HCT116 (cell line): ENCODE measurements at regions not wholly inside any gene's neighbourhood (a gene's known extent, or its start where the extent isn't known, plus 50 kb on each side); places are given as distances from the start of the nearest gene placed in this dataset.

Experiments used
- ATAC-seq: fragments of 200-7000 bp; cut with Tn5 transposase; 2 replicates; pipeline ENCODE4 v1.9.1; 2020; ENCODE audit warnings: mild to moderate bottlenecking, moderate library complexity
- BruUV-seq: library from RNA; stranded (reverse); fragments of 400-500 nt; replicated peaks from 2 replicates; lab custom pipeline; 2021; lab: Mats Ljungman, UMichigan
- CTCF ChIA-PET: fragments of 300-600 bp; sonication (Branson Sonifier 250); formaldehyde crosslinking; loops from one replicate; lab custom pipeline; 2021; ENCODE audit warnings: antibody characterized with exemption; lab: Charles Lee
- POLR2A ChIA-PET: fragments of 300-600, 350-600 bp; sonication (Branson Sonifier 250); formaldehyde crosslinking; loops from one replicate; lab custom pipeline; 2021; ENCODE audit warnings: antibody characterized with exemption; lab: Charles Lee
- RAD21 ChIA-PET, 2 experiments: fragments of 300-600 bp; sonication (Branson Sonifier 250); formaldehyde crosslinking; loops; one replicate each; lab custom pipeline; 2023; ENCODE audit warnings: low total read pairs in 2 of 2; ENCODE audit not compliant: uncharacterized antibody in 2 of 2, unreplicated experiment in 2 of 2, low non-redundant PET in 1 of 2; lab: Charles Lee
- DNase-seq: peaks from one replicate; pipeline ENCODE4 v3.0.0-alpha.2; 2010; ENCODE audit warnings: low read depth, low spot score
- H2AFZ ChIP-seq: fragments of 200-600 bp; shearing (Covaris generic), sonication (generic); 2 replicates; pipeline ENCODE4 v1.6.1; 2017; ENCODE audit warnings: low read depth, mixed run types, mixed read lengths, antibody characterized with exemption, low read length; ENCODE audit not compliant: poor library complexity, severe bottlenecking
- H3K27ac ChIP-seq: 2 replicates; pipeline ENCODE4 v1.5.1; 2012; ENCODE audit warnings: low read depth, low read length
- H3K27me3 ChIP-seq: fragments of 200-600 bp; sonication (generic); 2 replicates; pipeline ENCODE4 v1.6.1; 2016; ENCODE audit warnings: mixed run types, low read length, mixed read lengths; ENCODE audit not compliant: insufficient read depth
- H3K36me3 ChIP-seq, 2 experiments: fragments of 200-500 bp in 1 of 2; fragments of 200-600 bp in 1 of 2; sonication (Bioruptor generic) in 1 of 2; sonication (generic) in 1 of 2; 2 replicates each; pipeline versions ENCODE4 v1.5.1 to v1.6.1; 2014 to 2016; ENCODE audit warnings: low read length in 2 of 2, inconsistent platforms in 1 of 2, mixed read lengths in 1 of 2, mixed run types in 1 of 2; ENCODE audit not compliant: insufficient read depth in 2 of 2, control insufficient read depth in 1 of 2
- H3K4me1 ChIP-seq, 2 experiments: fragments of 200-600 bp in 1 of 2; sonication (generic) in 1 of 2; 2 replicates each; pipeline versions ENCODE4 v1.5.1 to v1.6.1; 2012 to 2017; ENCODE audit warnings: low read length in 2 of 2, inconsistent platforms in 1 of 2, mild to moderate bottlenecking in 1 of 2, mixed read lengths in 1 of 2, mixed run types in 1 of 2, moderate library complexity in 1 of 2; ENCODE audit not compliant: insufficient read depth in 2 of 2, control insufficient read depth in 1 of 2
- H3K4me2 ChIP-seq: fragments of 200-600 bp; sonication (generic); 2 replicates; pipeline ENCODE4 v1.6.1; 2017; ENCODE audit warnings: mixed run types, low read length, mixed read lengths
- H3K4me3 ChIP-seq, 2 experiments: fragments of 200-600 bp in 1 of 2; sonication (generic) in 1 of 2; replicated peaks in 1 of 2; 2 replicates each; pipeline ENCODE4 v1.5.1; 2011 to 2016; ENCODE audit warnings: low read length in 2 of 2, control low read depth in 1 of 2, low read depth in 1 of 2, mild to moderate bottlenecking in 1 of 2, mixed read lengths in 1 of 2, mixed run types in 1 of 2
- H3K79me2 ChIP-seq: fragments of 200-600 bp; sonication (generic); 2 replicates; pipeline ENCODE4 v1.6.1; 2017; ENCODE audit warnings: mild to moderate bottlenecking, mixed run types, low read length, moderate library complexity, mixed read lengths; ENCODE audit not compliant: insufficient read depth
- H3K9ac ChIP-seq: fragments of 200-600 bp; sonication (generic); 2 replicates; pipeline ENCODE4 v1.6.1; 2016; ENCODE audit warnings: low read length, mixed read lengths
- H3K9me2 ChIP-seq: fragments of 200-600 bp; sonication (generic), shearing (Covaris generic); 2 replicates; pipeline ENCODE4 v1.6.1; 2017; ENCODE audit warnings: mixed run types, mild to moderate bottlenecking, moderate library complexity; ENCODE audit not compliant: insufficient read depth
- H3K9me3 ChIP-seq, 2 experiments: fragments of 200-500 bp in 1 of 2; fragments of 200-600 bp in 1 of 2; sonication (Bioruptor generic) in 1 of 2; sonication (generic) in 1 of 2; 2 replicates each; pipeline ENCODE4 v1.6.1; 2014 to 2017; ENCODE audit warnings: low read length in 2 of 2, mixed read lengths in 2 of 2, inconsistent platforms in 1 of 2, low read depth in 1 of 2, mild to moderate bottlenecking in 1 of 2, mixed run types in 1 of 2, moderate library complexity in 1 of 2; ENCODE audit not compliant: control insufficient read depth in 1 of 2, insufficient read depth in 1 of 2
- H4K20me1 ChIP-seq: fragments of 200-600 bp; sonication (generic), shearing (Covaris generic); 2 replicates; pipeline ENCODE4 v1.6.1; 2017; ENCODE audit warnings: mixed run types, mild to moderate bottlenecking, moderate library complexity; ENCODE audit not compliant: insufficient read depth
- ATF3 ChIP-seq: IDR thresholded peaks from 2 replicates; pipeline ENCODE4 v1.6.1; 2012
- CBX3 ChIP-seq: IDR thresholded peaks from 2 replicates; pipeline ENCODE4 v1.6.1; 2012; ENCODE audit warnings: low read depth
- CTCF ChIP-seq, 3 experiments: fragments of 200-600 bp in 1 of 3; sonication (generic) in 1 of 3; IDR thresholded peaks in 2 of 3; conservative IDR thresholded peaks in 1 of 3; 2 replicates each; pipeline ENCODE4 v1.5.1; 2012 to 2017; ENCODE audit warnings: low read depth in 2 of 3, low read length in 2 of 3, antibody characterized with exemption in 1 of 3, borderline replicate concordance in 1 of 3, control low read depth in 1 of 3, mild to moderate bottlenecking in 1 of 3, mixed read lengths in 1 of 3, mixed run types in 1 of 3, moderate library complexity in 1 of 3; ENCODE audit not compliant: insufficient read depth in 1 of 3
- EGR1 ChIP-seq: IDR thresholded peaks from 2 replicates; pipeline ENCODE4 v1.6.1; 2012; ENCODE audit warnings: low read depth
- ELF1 ChIP-seq: IDR thresholded peaks from 2 replicates; pipeline ENCODE4 v1.6.1; 2012; ENCODE audit warnings: low read depth, borderline replicate concordance
- EZH2phosphoT487 ChIP-seq: fragments of 200-600 bp; IDR thresholded peaks from 2 replicates; pipeline ENCODE4 v1.6.1; 2018; ENCODE audit warnings: antibody characterized with exemption, borderline replicate concordance
- FOSL1 ChIP-seq: IDR thresholded peaks from 2 replicates; pipeline ENCODE4 v1.6.1; 2012; ENCODE audit warnings: low read depth
- JUND ChIP-seq: IDR thresholded peaks from 2 replicates; pipeline ENCODE4 v1.6.1; 2012
- POLR2AphosphoS5 ChIP-seq: IDR thresholded peaks from 2 replicates; pipeline ENCODE4 v1.6.1; 2011; ENCODE audit warnings: mild to moderate bottlenecking, low read depth, low read length, moderate library complexity
- RAD21 ChIP-seq: IDR thresholded peaks from 2 replicates; pipeline ENCODE4 v1.6.1; 2012; ENCODE audit warnings: low read depth, mild to moderate bottlenecking
- SP1 ChIP-seq: IDR thresholded peaks from 2 replicates; pipeline ENCODE4 v1.6.1; 2012; ENCODE audit warnings: low read depth
- TCF7L2 ChIP-seq: IDR thresholded peaks from 2 replicates; pipeline ENCODE4 v1.7.0; 2011; ENCODE audit warnings: borderline replicate concordance, inconsistent platforms; ENCODE audit not compliant: insufficient read depth, insufficient read length; ENCODE audit errors: extremely low read depth
- ZFX ChIP-seq: fragments of 450-650 bp; IDR thresholded peaks from 2 replicates; pipeline ENCODE4 v1.6.1; 2017
- ZNF274 ChIP-seq: fragments of 200-500 bp; sonication (Bioruptor generic); IDR thresholded peaks from 2 replicates; pipeline ENCODE4 v1.6.1; 2014; ENCODE audit warnings: mild to moderate bottlenecking, low read depth, low read length, inconsistent platforms
- intact Hi-C: fragments of 100-400 bp; cut with micrococcal nuclease; formaldehyde crosslinking; loops from 2 replicates; pipeline ENCODE4 v1.10.0; 2022

- BruUV-seq = no TSS peak
- no peak for TF ChIP-seq ZNF274
- TF ChIP-seq POLR2AphosphoS5 = no peak
- no peak for TF ChIP-seq JUND
- TF ChIP-seq CBX3 = no peak
- no peak for TF ChIP-seq EZH2phosphoT487
- TF ChIP-seq RAD21 = no peak
- no peak for TF ChIP-seq ELF1
- TF ChIP-seq TCF7L2 = no peak
- no peak for TF ChIP-seq FOSL1
- no peak for TF ChIP-seq ATF3
- TF ChIP-seq CTCF (IDR thresholded peaks at IDR 0.05 in 2 of 3, conservative IDR thresholded peaks at IDR 0.05 in 1 of 3; ENCODE audit: borderline replicate concordance in 1 of 3, insufficient read depth in 1 of 3, low read depth in 2 of 3, low read length in 2 of 3) = no peak
- TF ChIP-seq EGR1 = no peak
- no peak for TF ChIP-seq ZFX
- TF ChIP-seq SP1 = no peak
- TF ChIP-seq, all 23 proteins: peak for 0
- Histone ChIP-seq H3K79me2 (no peaks in the 10 kb centered on the region), H3K9me3 (no peaks in the 10 kb centered on the region), H3K27me3 (no peaks in the 10 kb centered on the region), H3K4me2 (no peak overlapping the region), H3K36me3 (no peaks in the 10 kb centered on the region), H3K9ac (no peak overlapping the region), H3K9me2 (no peaks in the 10 kb centered on the region), H3K27ac (no peak overlapping the region), H3K4me1 (peaks cover 3 to 22% of the 10 kb centered on the region in 2 experiments; a peak in 2 of 4 replicates), H4K20me1 (no peaks in the 10 kb centered on the region), H3K4me3 (no peak overlapping the region), H2AFZ (no peak overlapping the region)
- ATAC-seq = no peak
- POLR2A ChIA-PET = no interaction called here
- no peak for DNase-seq
- CTCF ChIA-PET = interaction anchor here (1.3 kb wide), 1 partner anchor 50 kb away, joined by 3 read pairs; no protein-coding TSS in a partner anchor
- intact Hi-C loops = no loop called here
- RAD21 ChIA-PET = no interaction called here
Observed at GRCh38 chr3:128548426-128549282, 55.7 kb upstream of the GATA2 start.
